ENCODE measurements at regions not wholly inside any gene's neighbourhood (a gene's known extent, or its start where the extent isn't known, plus 50 kb on each side); places are given as distances from the start of the nearest gene placed in this dataset.

DNA sequence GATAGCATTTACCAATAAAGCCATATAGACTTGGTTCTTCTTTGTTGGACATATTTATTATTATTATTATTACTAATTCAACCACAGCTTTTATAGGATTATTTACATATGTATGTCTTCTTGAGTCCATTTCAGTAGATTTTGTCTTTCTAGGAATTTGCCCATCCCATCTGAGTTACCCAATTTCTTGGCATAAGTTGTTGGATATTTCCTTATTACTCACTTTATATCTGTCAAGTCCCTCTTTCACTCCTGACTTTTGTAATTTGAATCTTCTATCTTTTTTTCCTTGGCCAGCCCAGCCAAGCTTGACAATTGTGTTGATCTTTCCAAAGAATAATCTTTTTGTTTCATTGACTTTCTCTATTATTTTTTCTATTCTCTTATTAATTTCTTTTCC lies 543.7 kb downstream of the SUCLG1 start:
- no peak for TF ChIP-seq GATA3 (IDR thresholded peaks at IDR 0.05; ENCODE audit: low read depth, low read length)
- TF ChIP-seq GATA2 (IDR thresholded peaks at IDR 0.05; ENCODE audit: low read depth, low read length): no peak

DNA sequence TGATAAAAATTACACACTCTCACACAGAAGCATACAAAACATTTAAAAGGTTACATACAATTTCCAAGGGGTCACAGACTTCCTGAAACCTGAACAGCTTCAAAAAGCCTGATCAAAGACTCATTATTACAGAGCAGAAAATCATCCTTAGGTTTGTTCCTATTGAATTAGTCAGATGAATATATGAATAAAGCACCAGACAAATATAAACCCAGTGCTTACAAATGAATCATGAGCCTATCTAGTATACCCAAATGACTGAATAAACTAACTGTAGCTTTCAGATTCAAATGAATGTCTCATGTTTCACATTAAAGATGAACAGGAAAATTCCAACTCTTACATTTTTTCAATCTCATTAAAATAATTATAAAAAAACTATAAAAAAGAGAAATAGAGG lies 550.3 kb downstream of the SUCLG1 start:
- TF ChIP-seq GATA3 (IDR thresholded peaks at IDR 0.05; ENCODE audit: low read depth, low read length) (no peak), GATA2 (IDR thresholded peaks at IDR 0.05; ENCODE audit: low read depth, low read length) (no peak)

DNA sequence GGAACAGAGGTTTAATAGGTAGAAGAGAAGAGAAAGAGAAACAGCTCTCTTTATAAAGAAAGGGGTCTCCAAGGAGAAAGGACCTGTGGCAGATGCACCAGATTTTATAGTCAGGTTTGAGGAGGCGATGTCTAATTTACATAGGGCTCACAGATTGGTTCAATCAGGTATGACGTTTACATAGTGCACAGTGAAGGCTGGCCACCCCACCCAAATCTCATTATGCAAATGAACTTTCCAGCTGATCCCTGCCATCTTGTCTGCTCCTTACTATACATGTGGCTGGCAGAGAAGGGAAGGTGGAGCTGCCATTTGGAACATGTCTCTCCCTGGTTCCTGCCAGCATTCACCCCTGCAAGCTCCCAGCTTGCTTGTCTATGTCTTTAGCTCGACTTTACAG lies 557.8 kb downstream of the SUCLG1 start:
- TF ChIP-seq GATA3 (IDR thresholded peaks at IDR 0.05; ENCODE audit: low read depth, low read length) (no peak), GATA2 (IDR thresholded peaks at IDR 0.05; ENCODE audit: low read depth, low read length) (no peak)

GRCh38 chr2:83900862-83901261 lies 558.2 kb downstream of the SUCLG1 start:
- no peak for TF ChIP-seq GATA2 (IDR thresholded peaks at IDR 0.05; ENCODE audit: low read depth, low read length)
- TF ChIP-seq GATA3 (IDR thresholded peaks at IDR 0.05; ENCODE audit: low read depth, low read length): no peak

GRCh38 chr2:83899271-83899670 lies 559.8 kb downstream of the SUCLG1 start:
- TF ChIP-seq GATA3 (IDR thresholded peaks at IDR 0.05; ENCODE audit: low read depth, low read length) (no peak), GATA2 (IDR thresholded peaks at IDR 0.05; ENCODE audit: low read depth, low read length) (no peak)

- TF ChIP-seq GATA2 (IDR thresholded peaks at IDR 0.05; ENCODE audit: low read depth, low read length): no peak
- no peak for TF ChIP-seq GATA3 (IDR thresholded peaks at IDR 0.05; ENCODE audit: low read depth, low read length)
Measured at GRCh38 chr2:83894976-83895375, 564.1 kb downstream of the SUCLG1 start.

GRCh38 chr2:83887757-83888156 lies 571.3 kb downstream of the SUCLG1 start:
- no peak for TF ChIP-seq GATA2 (IDR thresholded peaks at IDR 0.05; ENCODE audit: low read depth, low read length)
- TF ChIP-seq GATA3 (IDR thresholded peaks at IDR 0.05; ENCODE audit: low read depth, low read length): no peak

- TF ChIP-seq GATA3 (IDR thresholded peaks at IDR 0.05; ENCODE audit: low read depth, low read length): no peak
- TF ChIP-seq GATA2 (IDR thresholded peaks at IDR 0.05; ENCODE audit: low read depth, low read length): no peak
Measured at GRCh38 chr2:83879127-83879526, 580.0 kb downstream of the SUCLG1 start.

- TF ChIP-seq GATA2 (IDR thresholded peaks at IDR 0.05; ENCODE audit: low read depth, low read length): no peak
- TF ChIP-seq GATA3 (IDR thresholded peaks at IDR 0.05; ENCODE audit: low read depth, low read length): no peak
Measured at GRCh38 chr2:83874712-83875430, 584.2 kb downstream of the SUCLG1 start.

- no peak for TF ChIP-seq GATA3 (IDR thresholded peaks at IDR 0.05; ENCODE audit: low read depth, low read length)
- no peak for TF ChIP-seq GATA2 (IDR thresholded peaks at IDR 0.05; ENCODE audit: low read depth, low read length)
Measured at GRCh38 chr2:83874066-83874465, 585.0 kb downstream of the SUCLG1 start.

- no peak for TF ChIP-seq GATA2 (IDR thresholded peaks at IDR 0.05; ENCODE audit: low read depth, low read length)
- no peak for TF ChIP-seq GATA3 (IDR thresholded peaks at IDR 0.05; ENCODE audit: low read depth, low read length)
Measured at GRCh38 chr2:83873110-83873509, 586.0 kb downstream of the SUCLG1 start.

GRCh38 chr2:83866211-83866610 lies 592.9 kb downstream of the SUCLG1 start:
- TF ChIP-seq GATA2 (IDR thresholded peaks at IDR 0.05; ENCODE audit: low read depth, low read length): no peak
- TF ChIP-seq GATA3 (IDR thresholded peaks at IDR 0.05; ENCODE audit: low read depth, low read length): no peak

DNA sequence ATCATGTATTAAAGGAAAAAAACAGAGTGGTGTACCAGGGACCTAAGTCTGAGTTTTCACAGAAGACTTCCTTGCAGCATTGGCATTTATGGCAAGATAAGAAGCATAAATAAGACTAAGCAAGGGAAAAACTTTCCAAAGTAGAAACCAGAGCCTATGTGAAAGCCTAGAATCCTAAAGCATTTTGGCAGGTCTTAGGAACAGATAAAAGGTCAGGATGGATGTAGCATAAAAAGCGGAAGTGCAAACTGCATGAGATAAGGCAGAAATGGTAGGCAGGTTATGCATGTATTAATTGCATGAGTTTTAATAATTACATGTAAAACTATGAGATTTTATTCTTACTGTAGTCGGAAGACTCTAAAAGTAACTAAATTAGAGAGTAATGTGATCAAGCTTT lies 596.5 kb downstream of the SUCLG1 start:
- no peak for TF ChIP-seq GATA2 (IDR thresholded peaks at IDR 0.05; ENCODE audit: low read depth, low read length)
- TF ChIP-seq GATA3 (IDR thresholded peaks at IDR 0.05; ENCODE audit: low read depth, low read length): no peak

DNA sequence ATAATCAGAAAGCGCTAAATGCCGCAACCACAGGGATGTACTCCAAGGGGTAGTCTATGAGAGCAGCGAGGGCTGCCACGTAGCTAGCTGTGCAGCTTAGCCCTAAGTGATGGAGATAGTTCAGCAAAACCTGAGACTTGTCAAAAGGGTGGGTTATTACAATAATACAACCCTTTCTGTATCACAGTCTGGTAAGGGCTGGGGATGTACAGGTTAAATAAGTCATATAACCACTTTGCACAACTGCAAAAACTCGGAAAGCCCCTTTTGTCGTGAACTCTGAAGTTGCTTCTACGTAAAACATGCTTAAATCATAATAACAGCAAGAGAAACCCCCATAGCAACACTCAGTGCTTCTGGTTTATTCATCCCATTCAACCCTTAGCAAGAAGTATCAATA lies 598.8 kb downstream of the SUCLG1 start:
- TF ChIP-seq GATA2 (IDR thresholded peaks at IDR 0.05; ENCODE audit: low read depth, low read length) (no peak), GATA3 (IDR thresholded peaks at IDR 0.05; ENCODE audit: low read depth, low read length) (no peak)

DNA sequence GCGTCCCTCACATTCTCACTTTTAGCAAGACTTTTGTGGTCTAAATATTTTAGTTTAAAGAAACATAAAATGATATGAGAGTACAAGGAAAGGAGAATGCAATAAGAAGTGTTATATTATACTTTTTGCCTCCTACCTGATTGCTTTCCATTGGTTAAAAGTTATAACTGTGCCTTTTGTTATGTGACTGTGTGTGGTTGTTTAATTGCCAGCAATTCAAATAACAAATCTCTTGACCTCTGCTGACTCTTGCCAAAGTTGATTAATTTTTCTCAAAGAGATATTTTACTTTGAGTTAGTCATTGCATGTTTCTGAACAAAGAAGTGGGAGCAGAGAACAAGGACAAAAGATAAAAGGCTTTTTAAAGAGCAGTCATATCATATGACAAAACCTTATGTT lies 599.5 kb downstream of the SUCLG1 start:
- TF ChIP-seq GATA2 (IDR thresholded peaks at IDR 0.05; ENCODE audit: low read depth, low read length) (no peak), GATA3 (IDR thresholded peaks at IDR 0.05; ENCODE audit: low read depth, low read length) (no peak)

DNA sequence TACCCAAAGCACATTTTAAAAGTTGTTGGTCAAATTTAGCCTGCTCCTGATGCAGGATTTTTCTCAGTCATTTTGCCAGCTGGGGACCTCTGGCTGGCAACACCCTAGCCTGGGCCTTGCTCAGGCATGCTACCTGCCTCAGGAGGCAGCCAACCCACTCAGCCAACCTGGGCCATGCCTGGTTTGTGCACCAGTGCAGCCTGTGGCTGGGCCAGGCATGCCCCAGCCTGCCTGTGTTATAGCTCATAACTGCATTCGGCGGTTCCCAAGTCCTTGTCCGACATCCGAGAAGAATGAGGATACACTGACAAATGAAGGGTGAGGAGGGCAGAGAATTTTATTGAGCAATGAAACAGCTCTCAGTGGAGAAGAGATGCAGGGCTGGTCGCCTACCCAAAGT lies 608.0 kb downstream of the SUCLG1 start:
- TF ChIP-seq GATA3 (IDR thresholded peaks at IDR 0.05; ENCODE audit: low read depth, low read length): no peak

Data from SH-SY5Y (cell line).